ENCODE measurements at regions not wholly inside any gene's neighbourhood (a gene's known extent, or its start where the extent isn't known, plus 50 kb on each side); places are given as distances from the start of the nearest gene placed in this dataset.
"Not testable (repeated sequence)": the region's sequence is repeated elsewhere in the genome, so short reads cannot be mapped to it uniquely, and the experiment has no call there.

DNA sequence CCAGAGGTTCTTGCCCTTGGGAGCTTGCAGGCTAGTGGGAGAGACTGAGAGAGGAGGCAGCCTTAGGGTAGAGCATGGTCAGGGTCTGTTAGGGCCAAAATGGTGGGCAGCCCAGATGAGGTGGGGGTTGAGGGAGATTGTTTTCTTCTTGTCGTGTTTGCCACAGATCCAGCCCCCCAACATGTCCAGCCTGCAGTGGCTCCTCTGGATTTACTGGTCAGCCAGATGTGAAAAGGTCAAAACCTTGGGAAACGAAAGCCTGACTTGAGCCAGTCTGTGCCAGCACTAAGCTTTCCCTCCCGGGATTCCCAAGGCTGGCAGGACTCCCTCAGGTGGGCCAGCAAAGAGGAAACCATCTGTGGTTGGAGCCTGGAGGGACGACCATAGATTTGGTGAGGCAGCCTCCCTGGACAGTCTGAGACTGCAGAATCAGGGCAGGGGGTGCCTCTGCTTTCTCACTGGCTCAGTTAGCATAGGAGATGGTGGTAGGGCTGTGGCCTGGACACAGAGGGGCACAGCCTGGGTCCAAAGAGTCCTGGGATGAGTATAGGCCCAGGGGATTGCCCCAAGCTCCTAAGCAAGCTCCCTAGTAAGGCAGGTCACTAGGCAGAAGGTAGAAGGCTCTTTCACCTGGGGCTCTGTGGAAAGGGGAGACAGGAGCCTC is 51.2 kb upstream of the PRR23C start:
- DNase-seq, result no peak

- no peak for DNase-seq
Measured at GRCh38 chr3:139096670-139097069, 52.0 kb upstream of the PRR23C start.

- DNase-seq, result no peak
Measured at GRCh38 chr3:139098391-139098790, 53.7 kb upstream of the PRR23C start.

DNA sequence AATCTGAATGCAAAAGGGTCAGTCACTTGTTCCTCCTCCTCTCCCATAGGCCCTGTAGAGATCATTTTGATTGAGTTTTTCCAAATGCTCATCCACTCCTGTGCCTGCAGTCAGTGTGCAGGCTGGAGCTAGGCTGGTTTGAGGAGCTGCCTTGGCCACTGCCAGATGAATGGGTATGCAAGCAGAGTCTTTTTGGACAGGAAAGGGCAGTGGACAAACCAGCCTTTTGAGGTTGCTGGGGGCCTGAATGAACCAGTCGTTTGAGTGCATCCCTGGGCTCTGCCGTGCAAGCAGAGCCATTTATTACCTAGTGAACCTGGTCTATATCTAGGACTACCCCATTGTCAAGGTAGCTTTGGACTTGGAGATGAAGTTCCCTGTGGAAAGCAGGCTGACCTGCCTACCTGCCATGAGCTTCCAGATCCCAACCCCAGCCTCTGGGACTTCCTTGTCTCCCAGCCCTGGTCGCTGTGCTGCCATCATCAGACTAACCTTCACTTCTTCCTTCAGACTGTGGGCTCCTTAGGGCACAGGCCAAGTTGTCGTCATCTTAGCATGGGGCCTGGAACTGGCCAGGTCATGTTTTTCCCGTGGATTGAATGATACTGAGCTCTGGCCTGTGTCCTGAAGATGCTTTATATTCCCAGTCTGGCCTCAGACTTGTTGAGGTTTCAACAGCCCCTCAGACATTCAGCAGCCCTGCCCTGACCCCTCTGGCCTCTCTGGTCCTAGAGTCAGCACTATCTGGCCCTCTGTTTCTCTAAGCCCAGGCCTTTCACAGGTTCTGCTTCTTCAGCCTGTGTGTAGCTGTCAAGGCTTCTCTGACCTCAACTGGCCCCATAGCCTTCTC is 55.5 kb upstream of the PRR23C start:
- DNase-seq, result no peak

DNA sequence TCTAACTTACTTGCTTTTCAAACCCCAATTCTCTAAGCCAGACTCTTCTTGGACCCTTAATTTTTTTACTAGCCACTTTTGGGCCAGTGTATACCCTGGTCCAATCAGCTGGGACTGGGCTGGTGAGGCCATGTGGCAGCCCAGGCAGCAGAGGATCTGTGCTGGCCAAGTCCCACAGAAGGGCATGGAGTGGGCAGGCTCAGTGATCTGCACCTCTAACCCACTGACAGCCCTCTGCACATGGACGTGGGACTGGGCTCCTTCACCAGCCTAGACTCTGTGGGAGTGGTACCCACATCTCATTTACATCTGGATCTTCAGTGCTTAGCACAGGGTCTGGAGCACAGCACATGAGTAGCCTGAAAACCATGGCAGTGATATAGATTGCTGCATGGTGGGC is 56.1 kb upstream of the PRR23C start:
- no peak for DNase-seq

DNA sequence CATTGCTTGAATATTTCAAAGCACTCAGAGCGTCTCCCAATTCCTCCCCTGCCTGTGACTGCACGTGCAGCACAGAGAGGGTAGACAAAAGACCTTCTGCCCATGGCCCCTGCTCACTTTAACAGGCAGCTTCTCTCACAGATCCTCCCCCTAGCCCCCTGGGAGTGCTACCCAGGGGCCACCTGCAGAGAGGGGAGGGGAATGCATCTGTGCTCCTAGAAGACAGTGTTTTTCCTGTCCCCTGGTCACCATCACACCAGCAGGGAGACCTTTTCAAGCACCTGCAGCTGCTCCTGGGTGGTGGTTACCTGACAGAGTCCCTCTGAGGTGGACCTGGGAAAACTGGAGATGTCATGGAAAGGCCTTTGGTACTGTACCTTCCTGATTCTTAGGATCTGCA is 56.7 kb upstream of the PRR23C start:
- DNase-seq, result no peak

DNA sequence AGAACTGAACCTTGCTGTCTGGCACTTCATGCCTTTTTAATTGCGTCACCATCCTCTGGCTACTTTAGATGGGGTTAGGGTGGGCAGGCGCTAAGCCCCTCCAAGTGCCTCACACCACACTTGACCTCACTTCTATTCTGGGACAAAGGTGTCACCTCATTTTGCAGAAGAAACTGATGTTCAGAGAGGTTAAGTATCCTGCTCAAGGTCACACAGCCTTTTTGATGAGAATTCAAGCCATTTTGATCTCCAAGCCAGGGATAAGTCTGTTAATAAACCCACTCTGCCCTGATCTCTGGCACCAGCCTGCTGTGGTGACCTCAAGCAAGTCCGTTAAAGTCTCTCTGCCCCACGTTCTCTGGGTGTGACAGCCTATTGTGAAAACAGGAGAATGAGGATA is 58.8 kb upstream of the PRR23C start:
- DNase-seq, result no peak

- no peak for DNase-seq
Measured at GRCh38 chr3:139104062-139104461, 59.4 kb upstream of the PRR23C start.

DNA sequence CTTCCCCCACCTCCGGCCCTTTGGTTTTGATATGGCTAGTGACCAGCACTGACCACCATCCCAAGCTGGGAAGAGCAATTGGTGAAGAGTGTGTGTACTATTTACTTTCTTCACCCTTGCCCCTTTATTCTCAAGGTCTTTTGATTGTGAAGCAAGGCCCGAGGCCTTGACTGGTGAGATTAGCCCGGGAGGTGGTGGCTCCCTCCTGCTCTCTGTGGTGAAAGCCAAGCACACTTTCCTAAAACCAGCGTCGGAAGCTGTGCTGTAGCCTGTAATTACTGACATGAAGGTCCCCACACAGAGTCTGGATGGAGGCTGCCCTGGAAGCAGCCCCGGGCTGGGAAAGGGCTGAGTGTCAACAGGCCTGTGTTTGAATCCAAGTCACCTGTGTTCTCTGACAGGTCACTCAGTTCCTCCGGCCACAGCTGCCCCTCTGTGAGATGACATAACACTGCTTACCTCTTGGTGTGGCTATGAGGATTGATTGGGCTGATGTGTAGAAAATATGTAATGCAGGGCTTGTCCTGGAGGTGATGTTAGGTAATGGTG is 60.5 kb upstream of the PRR23C start:
- DNase-seq, result no peak

DNA sequence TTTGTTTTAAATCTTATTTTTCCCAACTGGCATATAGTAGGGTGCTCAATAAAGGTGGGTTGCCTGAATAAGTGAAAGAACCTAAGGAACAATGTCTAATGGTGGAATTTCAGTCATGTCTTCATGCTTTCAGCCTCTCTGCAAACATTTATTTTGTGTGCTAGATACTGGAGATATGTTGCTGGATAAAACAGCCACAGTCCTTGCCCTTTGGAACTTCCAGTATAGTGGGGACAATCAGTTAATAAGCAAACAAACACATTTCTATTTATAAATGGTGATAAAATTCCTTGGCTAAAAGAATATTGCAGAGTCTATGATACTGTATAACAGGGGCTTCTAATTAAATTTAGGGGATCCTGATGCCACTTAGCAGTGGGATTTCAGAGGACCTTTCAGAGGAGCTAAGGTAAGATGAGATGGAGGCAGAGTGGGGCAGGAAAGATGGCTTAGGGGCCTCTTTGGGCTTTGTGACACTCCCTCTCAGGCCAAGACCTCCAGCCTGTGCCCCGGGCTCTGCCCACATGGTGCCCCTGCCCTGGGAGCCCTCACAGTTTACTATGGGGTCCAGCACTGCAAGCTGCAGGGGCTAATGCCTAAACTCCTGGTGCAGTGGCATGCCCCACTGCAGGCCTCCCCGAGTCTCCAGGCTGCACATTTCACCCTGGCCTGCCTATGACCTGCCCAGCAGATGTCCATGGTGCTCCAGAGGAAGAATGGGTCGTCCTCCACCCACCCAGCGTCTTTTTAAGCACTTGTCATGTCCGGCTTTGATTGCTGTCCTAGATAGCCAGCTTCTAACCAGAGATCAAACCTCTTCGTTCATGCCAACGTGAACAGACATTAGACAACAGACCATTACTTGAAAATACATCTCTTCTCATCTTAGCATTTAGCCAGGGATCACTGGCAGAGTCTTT is 61.6 kb upstream of the PRR23C start:
- no peak for DNase-seq

DNA sequence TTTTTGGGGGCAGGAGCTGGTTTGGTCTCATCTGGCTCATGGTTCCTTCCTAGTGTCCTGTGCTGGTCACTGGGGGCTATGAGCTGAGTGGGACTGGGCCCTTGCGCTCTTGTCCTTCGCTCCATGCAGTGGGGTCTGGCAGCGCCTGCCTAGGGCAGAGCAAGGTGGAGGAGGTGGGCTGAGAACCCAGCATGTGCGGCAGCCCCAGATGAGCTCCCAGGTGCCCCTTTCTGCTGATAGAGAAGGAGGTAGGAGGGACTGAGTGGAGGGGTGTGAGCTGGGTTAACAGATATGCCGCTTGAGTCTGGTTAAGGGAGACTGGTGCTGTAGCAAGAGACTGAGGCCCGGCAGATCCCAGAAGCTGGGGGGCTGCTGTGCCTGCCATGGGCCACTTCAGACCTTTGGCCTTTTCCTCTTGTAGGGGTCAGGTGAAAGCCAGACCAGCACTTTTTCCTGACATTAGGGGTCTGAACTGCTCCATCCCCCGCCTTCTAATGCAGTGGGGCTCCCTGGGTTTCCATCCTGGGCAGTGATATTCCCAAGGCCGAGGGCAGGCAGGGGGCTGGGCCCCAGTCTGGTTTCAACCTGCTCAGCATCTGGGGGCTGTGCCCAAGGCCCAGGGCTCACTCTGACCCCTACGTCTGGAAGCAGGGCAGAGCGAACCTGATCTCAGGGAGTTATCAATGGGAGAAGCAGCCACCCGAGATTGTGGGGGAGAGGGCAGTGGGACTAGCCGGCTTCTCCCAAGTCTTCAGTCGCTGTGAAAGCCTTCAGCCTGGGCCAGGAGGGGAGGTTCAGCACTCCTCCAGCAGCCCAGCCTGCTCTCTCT is 62.9 kb upstream of the PRR23C start:
- no peak for DNase-seq

DNA sequence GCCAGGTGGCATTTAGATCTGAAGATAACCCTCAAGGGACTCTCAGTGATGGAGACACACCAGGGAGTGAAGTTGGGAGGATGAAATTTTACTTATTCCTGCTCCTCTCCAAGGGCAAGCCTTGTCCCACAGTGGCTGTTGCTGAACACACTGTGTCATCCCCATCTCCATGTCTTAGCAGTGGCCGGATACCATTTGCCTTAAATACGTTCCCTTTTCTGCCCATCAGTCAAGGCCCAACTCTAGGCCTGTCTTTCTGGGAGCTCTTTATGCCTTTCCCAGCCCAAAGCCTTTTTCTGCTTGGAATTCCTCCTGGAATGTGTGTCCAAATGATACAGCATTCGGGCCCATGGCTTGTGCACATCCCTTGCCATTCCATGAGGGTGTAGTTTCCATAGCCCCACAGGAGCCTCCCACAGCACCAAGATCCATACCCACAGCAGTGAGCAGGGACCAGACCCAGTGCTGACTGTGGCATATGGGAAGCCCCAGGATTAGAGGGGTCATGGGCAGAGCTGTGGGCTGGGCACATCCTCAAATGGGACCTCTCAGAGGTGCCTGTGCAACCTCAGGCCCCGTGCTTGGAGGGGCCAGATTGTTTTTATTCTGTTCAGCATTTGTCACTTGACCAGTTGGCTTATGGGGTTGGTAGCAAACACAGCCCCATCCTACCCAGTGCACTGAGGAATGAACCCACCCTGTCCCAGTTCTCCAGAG is 63.7 kb upstream of the PRR23C start:
- no peak for DNase-seq

- DNase-seq, result no peak
Measured at GRCh38 chr3:139109271-139109670, 64.6 kb upstream of the PRR23C start.

GRCh38 chr3:139110072-139110830 is 65.6 kb upstream of the PRR23C start:
- peak; percentile 22 for DNase-seq

DNA sequence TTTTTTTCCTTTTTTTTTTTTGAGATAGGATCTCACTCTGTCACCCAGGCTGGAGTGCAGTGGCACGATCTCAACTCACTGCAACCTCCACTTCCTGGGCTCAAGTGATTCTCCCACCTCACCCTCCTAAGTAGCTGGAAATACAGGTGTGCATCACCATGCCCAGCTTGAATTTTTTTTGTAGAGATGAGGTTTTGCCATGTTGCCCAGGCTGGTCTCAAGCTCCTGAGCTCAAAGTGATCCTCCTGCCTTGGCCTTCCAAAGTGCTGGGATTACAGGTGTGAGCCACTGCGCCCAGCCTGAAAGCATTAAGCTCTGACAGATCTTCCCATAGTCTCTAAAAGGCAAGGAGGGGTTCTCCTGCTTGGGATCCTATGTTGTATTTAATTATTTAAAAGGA is 66.2 kb upstream of the PRR23C start:
- not testable (repeated sequence) for DNase-seq

GRCh38 chr3:139111392-139112229 is 66.9 kb upstream of the PRR23C start:
- DNase-seq, result peak; percentile 24

- no peak for DNase-seq
Measured at GRCh38 chr3:139112230-139112558, 67.5 kb upstream of the PRR23C start.

DNA sequence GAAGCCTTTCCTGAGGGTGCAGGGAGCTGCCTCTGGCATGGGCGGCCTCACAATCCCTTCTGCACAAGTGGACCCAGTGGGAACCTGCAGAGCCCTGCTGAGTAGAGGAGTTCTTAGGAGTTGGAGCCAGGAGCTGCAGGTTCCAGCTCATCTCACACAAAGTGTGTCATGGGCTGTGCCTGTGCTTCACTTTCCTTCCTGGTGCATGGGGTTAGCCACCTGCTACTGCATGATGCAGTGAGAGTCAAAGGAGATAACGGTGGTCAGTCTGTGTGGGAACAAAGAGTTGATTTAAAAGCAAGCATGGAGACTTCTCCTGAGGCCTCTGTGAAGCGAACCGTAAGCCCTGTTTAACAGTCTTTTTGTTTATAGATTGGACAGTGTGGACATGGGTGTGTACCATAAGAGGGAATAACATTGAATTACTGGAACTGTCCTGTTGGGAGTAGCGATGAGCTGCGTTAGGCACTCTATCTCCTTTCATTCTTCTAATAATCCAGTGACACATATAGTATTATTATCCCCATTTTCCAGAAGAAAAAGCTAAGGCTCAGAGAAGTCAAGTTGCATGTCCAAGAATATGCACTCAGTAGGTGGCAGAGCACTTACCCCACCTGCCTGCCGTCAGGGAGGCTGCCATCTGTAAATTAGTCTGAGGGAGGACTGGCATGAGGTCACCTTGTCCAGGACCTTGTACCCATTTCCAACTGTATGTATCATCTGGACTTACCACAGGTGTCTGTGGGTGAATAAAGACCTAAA is 68.7 kb upstream of the PRR23C start:
- no peak for DNase-seq

- no peak for DNase-seq
Measured at GRCh38 chr3:139113993-139114375, 69.3 kb upstream of the PRR23C start.

Measured in NCI-H1694 treated with DMSO at 0.1 percent for 48 hours (cell line).